ENCODE measurements at regions not wholly inside any gene's neighbourhood (a gene's known extent, or its start where the extent isn't known, plus 50 kb on each side); places are given as distances from the start of the nearest gene placed in this dataset.
"Not testable (repeated sequence)": the region's sequence is repeated elsewhere in the genome, so short reads cannot be mapped to it uniquely, and the experiment has no call there.

DNA sequence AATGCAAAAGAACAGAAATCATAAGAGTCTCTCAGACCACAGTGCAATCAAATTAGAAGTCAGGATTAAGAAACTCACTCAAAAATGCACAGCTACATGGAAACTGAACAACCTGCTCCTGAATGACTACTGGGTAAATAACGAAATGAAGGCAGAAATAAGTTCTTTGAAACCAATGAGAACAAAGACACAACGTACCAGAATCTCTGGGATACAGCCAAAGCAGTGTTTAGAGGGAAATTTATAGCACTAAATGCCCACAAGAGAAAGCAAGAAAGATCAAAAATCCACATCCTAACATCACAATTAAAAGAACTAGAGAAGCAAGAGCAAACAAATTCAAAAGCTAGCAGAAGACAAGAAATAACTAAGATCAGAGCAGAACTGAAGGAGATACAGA lies 160.5 kb upstream of the ZNF648 start:
- H3K36me3 ChIP-seq (ENCODE audit: control insufficient read depth in 2 of 3, insufficient read depth in 3 of 3, low read length in 3 of 3); H3K9me3 ChIP-seq (ENCODE audit: control insufficient read depth in 2 of 3, low read length in 3 of 3); DNase-seq; intact Hi-C loops (cut with micrococcal nuclease); ATAC-seq; H3K27ac Mint-ChIP-seq; H3K27me3 ChIP-seq (ENCODE audit: control insufficient read depth in 2 of 2, insufficient read depth in 2 of 2, low read length in 2 of 2); H3K4me3 Mint-ChIP-seq; CTCF ChIA-PET; H3K4me1 ChIP-seq (ENCODE audit: control insufficient read depth in 2 of 2, insufficient read depth in 2 of 2, low read length in 2 of 2); H3K4me3 ChIP-seq (ENCODE audit: low read length); H3K4me1 Mint-ChIP-seq; POLR2A ChIA-PET; H3K27ac ChIP-seq (ENCODE audit: low read depth, low read length): not testable (repeated sequence)
- peaks cover 10 to 42% (median 20%) of the 10 kb centered on the region in 11 donors for H3K9me3 Mint-ChIP-seq
- peaks cover 0 to 19% (median 7%) of the 10 kb centered on the region in 5 donors for H3K27me3 Mint-ChIP-seq
- peaks cover 0 to 18% (median 9%) of the 10 kb centered on the region in 5 donors for H3K36me3 Mint-ChIP-seq

GRCh38 chr1:182221367-182221766 lies 159.9 kb upstream of the ZNF648 start:
- H3K4me1 ChIP-seq (ENCODE audit: control insufficient read depth in 2 of 2, insufficient read depth in 2 of 2, low read length in 2 of 2); H3K4me3 ChIP-seq (ENCODE audit: low read length); H3K4me1 Mint-ChIP-seq; DNase-seq; ATAC-seq; H3K27ac ChIP-seq (ENCODE audit: low read depth, low read length); H3K36me3 ChIP-seq (ENCODE audit: control insufficient read depth in 2 of 3, insufficient read depth in 3 of 3, low read length in 3 of 3); H3K27me3 ChIP-seq (ENCODE audit: control insufficient read depth in 2 of 2, insufficient read depth in 2 of 2, low read length in 2 of 2); H3K4me3 Mint-ChIP-seq; CTCF ChIA-PET; H3K27ac Mint-ChIP-seq; H3K9me3 ChIP-seq (ENCODE audit: control insufficient read depth in 2 of 3, low read length in 3 of 3); POLR2A ChIA-PET; intact Hi-C loops (cut with micrococcal nuclease): not testable (repeated sequence)
- peaks cover 0 to 22% (median 7%) of the 10 kb centered on the region in 5 donors for H3K27me3 Mint-ChIP-seq
- peaks cover 10 to 42% (median 20%) of the 10 kb centered on the region in 11 donors for H3K9me3 Mint-ChIP-seq
- peaks cover 0 to 18% (median 9%) of the 10 kb centered on the region in 5 donors for H3K36me3 Mint-ChIP-seq

- H3K9me3 Mint-ChIP-seq = peaks cover 10 to 28% (median 18%) of the 10 kb centered on the region in 11 donors
- peaks cover 0 to 17% (median 10%) of the 10 kb centered on the region in 5 donors for H3K27me3 Mint-ChIP-seq
- no peak for ATAC-seq
- no peaks in the 10 kb centered on the region for H3K4me1 Mint-ChIP-seq
- Histone ChIP-seq H3K4me3 (ENCODE audit: low read length) (no peak overlapping the region), H3K4me1 (ENCODE audit: control insufficient read depth in 2 of 2, insufficient read depth in 2 of 2, low read length in 2 of 2) (no peaks in the 10 kb centered on the region), H3K9me3 (ENCODE audit: control insufficient read depth in 2 of 3, low read length in 3 of 3) (no peaks in the 10 kb centered on the region), H3K36me3 (ENCODE audit: control insufficient read depth in 2 of 3, insufficient read depth in 3 of 3, low read length in 3 of 3) (no peaks in the 10 kb centered on the region), H3K27me3 (ENCODE audit: control insufficient read depth in 2 of 2, insufficient read depth in 2 of 2, low read length in 2 of 2) (no peaks in the 10 kb centered on the region), H3K27ac (ENCODE audit: low read depth, low read length) (no peak overlapping the region)
- CTCF ChIA-PET = no interaction called here
- H3K36me3 Mint-ChIP-seq = peaks cover 0 to 15% (median 9%) of the 10 kb centered on the region in 5 donors
- intact Hi-C loops (cut with micrococcal nuclease) = no loop called here
- H3K4me3 Mint-ChIP-seq = no peak overlapping the region
- H3K27ac Mint-ChIP-seq = no peak overlapping the region
- POLR2A ChIA-PET = no interaction called here
- no peak for DNase-seq
Measured at GRCh38 chr1:182217967-182218366, 156.5 kb upstream of the ZNF648 start.

GRCh38 chr1:182217071-182217470 lies 155.6 kb upstream of the ZNF648 start:
- Histone ChIP-seq H3K4me3 (ENCODE audit: low read length) (no peak overlapping the region), H3K4me1 (ENCODE audit: control insufficient read depth in 2 of 2, insufficient read depth in 2 of 2, low read length in 2 of 2) (no peaks in the 10 kb centered on the region), H3K9me3 (ENCODE audit: control insufficient read depth in 2 of 3, low read length in 3 of 3) (no peaks in the 10 kb centered on the region), H3K27me3 (ENCODE audit: control insufficient read depth in 2 of 2, insufficient read depth in 2 of 2, low read length in 2 of 2) (no peaks in the 10 kb centered on the region), H3K27ac (ENCODE audit: low read depth, low read length) (no peak overlapping the region), H3K36me3 (ENCODE audit: control insufficient read depth in 2 of 3, insufficient read depth in 3 of 3, low read length in 3 of 3) (no peaks in the 10 kb centered on the region)
- ChIA-PET POLR2A (no interaction called here), CTCF (interaction anchor here (0.5 kb wide), 1 partner anchor 499 kb away, joined by 4 read pairs; no protein-coding TSS in a partner anchor)
- intact Hi-C loops (cut with micrococcal nuclease) = no loop called here
- H3K36me3 Mint-ChIP-seq = peaks cover 0 to 15% (median 9%) of the 10 kb centered on the region in 5 donors
- no peak overlapping the region for H3K27ac Mint-ChIP-seq
- DNase-seq (no peak), ATAC-seq (no peak)
- H3K4me3 Mint-ChIP-seq = no peak overlapping the region
- no peaks in the 10 kb centered on the region for H3K4me1 Mint-ChIP-seq
- H3K27me3 Mint-ChIP-seq = peaks cover 0 to 15% (median 10%) of the 10 kb centered on the region in 5 donors
- H3K9me3 Mint-ChIP-seq = peaks cover 6 to 24% (median 17%) of the 10 kb centered on the region in 11 donors

GRCh38 chr1:182215764-182216163 lies 154.3 kb upstream of the ZNF648 start:
- Mint-ChIP-seq H3K27ac (no peak overlapping the region), H3K27me3 (peaks cover 0 to 11% (median 10%) of the 10 kb centered on the region in 5 donors), H3K36me3 (peaks cover 0 to 9% (median 8%) of the 10 kb centered on the region in 5 donors), H3K4me1 (no peaks in the 10 kb centered on the region), H3K9me3 (peaks cover 0 to 13% (median 9%) of the 10 kb centered on the region in 11 donors), H3K4me3 (no peak overlapping the region)
- ATAC-seq = no peak
- no peaks in the 10 kb centered on the region for H3K27me3 ChIP-seq (ENCODE audit: control insufficient read depth in 2 of 2, insufficient read depth in 2 of 2, low read length in 2 of 2)
- DNase-seq = no peak
- H3K9me3 ChIP-seq (ENCODE audit: control insufficient read depth in 2 of 3, low read length in 3 of 3) = no peaks in the 10 kb centered on the region
- ChIA-PET CTCF (no interaction called here), POLR2A (no interaction called here)
- intact Hi-C loops (cut with micrococcal nuclease) = no loop called here
- no peaks in the 10 kb centered on the region for H3K36me3 ChIP-seq (ENCODE audit: control insufficient read depth in 2 of 3, insufficient read depth in 3 of 3, low read length in 3 of 3)
- H3K4me1 ChIP-seq (ENCODE audit: control insufficient read depth in 2 of 2, insufficient read depth in 2 of 2, low read length in 2 of 2) = no peaks in the 10 kb centered on the region
- no peak overlapping the region for H3K27ac ChIP-seq (ENCODE audit: low read depth, low read length)
- no peak overlapping the region for H3K4me3 ChIP-seq (ENCODE audit: low read length)

DNA sequence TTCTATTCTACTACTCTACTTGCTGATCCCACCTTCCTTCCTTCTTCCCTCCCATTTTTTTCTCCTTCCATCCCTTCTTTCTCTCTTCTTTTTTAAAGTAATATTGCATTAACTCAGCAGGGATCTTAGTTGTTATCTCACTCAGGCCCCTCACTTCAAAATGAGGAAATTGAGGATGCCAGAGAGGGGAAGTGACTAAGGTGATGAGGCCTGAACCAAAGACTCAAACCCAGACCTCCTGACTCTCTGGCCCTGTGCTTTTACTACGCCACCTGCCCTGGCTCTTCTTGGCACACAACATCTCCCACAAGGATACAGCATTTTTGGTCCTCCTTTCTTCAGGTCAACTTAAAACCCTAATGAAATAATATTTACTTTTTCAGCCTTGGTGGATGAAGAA lies 151.7 kb upstream of the ZNF648 start:
- ChIA-PET POLR2A (no interaction called here), CTCF (no interaction called here)
- Mint-ChIP-seq H3K27ac (no peak overlapping the region), H3K9me3 (peaks cover 0 to 5% (median 1%) of the 10 kb centered on the region in 11 donors), H3K4me1 (no peaks in the 10 kb centered on the region), H3K4me3 (no peak overlapping the region), H3K27me3 (peaks cover 0 to 8% (median 6%) of the 10 kb centered on the region in 5 donors), H3K36me3 (peaks cover 0 to 5% (median 3%) of the 10 kb centered on the region in 5 donors)
- intact Hi-C loops (cut with micrococcal nuclease) = no loop called here
- Histone ChIP-seq H3K27me3 (ENCODE audit: control insufficient read depth in 2 of 2, insufficient read depth in 2 of 2, low read length in 2 of 2) (no peaks in the 10 kb centered on the region), H3K27ac (ENCODE audit: low read depth, low read length) (no peak overlapping the region), H3K4me1 (ENCODE audit: control insufficient read depth in 2 of 2, insufficient read depth in 2 of 2, low read length in 2 of 2) (no peaks in the 10 kb centered on the region), H3K36me3 (ENCODE audit: control insufficient read depth in 2 of 3, insufficient read depth in 3 of 3, low read length in 3 of 3) (no peaks in the 10 kb centered on the region), H3K9me3 (ENCODE audit: control insufficient read depth in 2 of 3, low read length in 3 of 3) (no peaks in the 10 kb centered on the region), H3K4me3 (ENCODE audit: low read length) (no peak overlapping the region)
- ATAC-seq (no peak), DNase-seq (no peak)

- POLR2A ChIA-PET = no interaction called here
- Histone ChIP-seq H3K27me3 (ENCODE audit: control insufficient read depth in 2 of 2, insufficient read depth in 2 of 2, low read length in 2 of 2) (no peaks in the 10 kb centered on the region), H3K4me1 (ENCODE audit: control insufficient read depth in 2 of 2, insufficient read depth in 2 of 2, low read length in 2 of 2) (no peaks in the 10 kb centered on the region), H3K27ac (ENCODE audit: low read depth, low read length) (no peak overlapping the region), H3K4me3 (ENCODE audit: low read length) (no peak overlapping the region), H3K36me3 (ENCODE audit: control insufficient read depth in 2 of 3, insufficient read depth in 3 of 3, low read length in 3 of 3) (no peaks in the 10 kb centered on the region), H3K9me3 (ENCODE audit: control insufficient read depth in 2 of 3, low read length in 3 of 3) (no peaks in the 10 kb centered on the region)
- CTCF ChIA-PET = no interaction called here
- no peak for ATAC-seq
- no peaks in the 10 kb centered on the region for H3K36me3 Mint-ChIP-seq
- DNase-seq = no peak
- H3K9me3 Mint-ChIP-seq = peaks cover 0 to 1% (median 0%) of the 10 kb centered on the region in 11 donors
- intact Hi-C loops (cut with micrococcal nuclease) = no loop called here
- H3K4me1 Mint-ChIP-seq = peaks cover 0 to 4% (median under 1%) of the 10 kb centered on the region in 7 donors
- H3K4me3 Mint-ChIP-seq = no peak overlapping the region
- no peak overlapping the region for H3K27ac Mint-ChIP-seq
- peaks cover 0 to 3% (median 0%) of the 10 kb centered on the region in 5 donors for H3K27me3 Mint-ChIP-seq
Measured at GRCh38 chr1:182211386-182211785, 149.9 kb upstream of the ZNF648 start.

Measured in naive thymus-derived CD4-positive, alpha-beta T cell (primary cell).